H9 (cell line): ENCODE measurements at regions not wholly inside any gene's neighbourhood (a gene's known extent, or its start where the extent isn't known, plus 50 kb on each side); places are given as distances from the start of the nearest gene placed in this dataset.

Experiments
- DNase-seq: peaks from one replicate; pipeline ENCODE4 v3.0.0-alpha.2; 2017
- H2AFZ ChIP-seq: one replicate; pipeline ENCODE4 v1.6.1; 2013; ENCODE audit warnings: mild to moderate bottlenecking, low read length, control low read depth, moderate library complexity
- H2AK5ac ChIP-seq: 2 replicates; pipeline ENCODE4 v1.6.1; 2013; ENCODE audit warnings: low read length, control low read depth, mixed read lengths; ENCODE audit not compliant: insufficient read length
- H2BK120ac ChIP-seq: one replicate; pipeline ENCODE4 v1.6.1; 2013; ENCODE audit warnings: low read depth, mild to moderate bottlenecking, low read length, control low read depth, inconsistent platforms; ENCODE audit not compliant: poor library complexity, severe bottlenecking
- H2BK12ac ChIP-seq: 2 replicates; pipeline ENCODE4 v1.6.1; 2013; ENCODE audit warnings: low read length, control low read depth, mixed read lengths, low read depth; ENCODE audit not compliant: insufficient read length
- H2BK15ac ChIP-seq: 2 replicates; pipeline ENCODE4 v1.6.1; 2013; ENCODE audit warnings: low read depth, low read length, control low read depth
- H2BK20ac ChIP-seq: one replicate; pipeline ENCODE4 v1.6.1; 2013; ENCODE audit warnings: low read depth, mild to moderate bottlenecking, low read length, control low read depth, inconsistent platforms; ENCODE audit not compliant: poor library complexity, severe bottlenecking
- H2BK5ac ChIP-seq: 2 replicates; pipeline ENCODE4 v1.6.1; 2013; ENCODE audit warnings: low read length, control low read depth, mixed read lengths; ENCODE audit not compliant: insufficient read length
- H3K14ac ChIP-seq: 2 replicates; pipeline ENCODE4 v1.6.1; 2013; ENCODE audit warnings: low read length, control low read depth; ENCODE audit not compliant: insufficient read depth
- H3K18ac ChIP-seq: 2 replicates; pipeline ENCODE4 v1.6.1; 2013; ENCODE audit warnings: low read depth, mild to moderate bottlenecking, mixed read lengths, low read length, control low read depth; ENCODE audit not compliant: insufficient read length
- H3K23ac ChIP-seq: 2 replicates; pipeline ENCODE4 v1.6.1; 2013; ENCODE audit warnings: low read length, control low read depth, mixed read lengths, low read depth; ENCODE audit not compliant: insufficient read length
- H3K23me2 ChIP-seq: 2 replicates; pipeline ENCODE4 v1.6.1; 2013; ENCODE audit warnings: low read depth, mild to moderate bottlenecking, mixed read lengths, low read length, control low read depth; ENCODE audit not compliant: insufficient read length, poor library complexity, severe bottlenecking
- H3K27ac ChIP-seq: 2 replicates; pipeline ENCODE4 v1.5.1; 2013; ENCODE audit warnings: low read length, control low read depth, mixed read lengths, low read depth; ENCODE audit not compliant: insufficient read length
- H3K27me3 ChIP-seq: 2 replicates; pipeline ENCODE4 v1.6.1; 2013; ENCODE audit warnings: low read length, control low read depth, inconsistent platforms; ENCODE audit not compliant: insufficient read depth
- H3K4ac ChIP-seq: 2 replicates; pipeline ENCODE4 v1.6.1; 2013; ENCODE audit warnings: low read depth, mild to moderate bottlenecking, control low read depth, inconsistent platforms, low read length, moderate library complexity
- H3K4me1 ChIP-seq: 2 replicates; pipeline ENCODE4 v1.6.1; 2013; ENCODE audit warnings: low read length, control low read depth, inconsistent platforms; ENCODE audit not compliant: insufficient read depth
- H3K4me2 ChIP-seq: 2 replicates; pipeline ENCODE4 v1.6.1; 2013; ENCODE audit warnings: low read length, control low read depth, mixed read lengths; ENCODE audit not compliant: insufficient read length, insufficient read depth
- H3K56ac ChIP-seq: 2 replicates; pipeline ENCODE4 v1.6.1; 2013; ENCODE audit warnings: low read depth, mild to moderate bottlenecking, mixed read lengths, low read length, control low read depth; ENCODE audit not compliant: insufficient read length
- H3K79me1 ChIP-seq: 2 replicates; pipeline ENCODE4 v1.6.1; 2013; ENCODE audit warnings: low read depth, mild to moderate bottlenecking, moderate library complexity, low read length, control low read depth, inconsistent platforms; ENCODE audit not compliant: insufficient read depth, poor library complexity, severe bottlenecking
- H3K79me2 ChIP-seq: 2 replicates; pipeline ENCODE4 v1.6.1; 2013; ENCODE audit warnings: low read length, control low read depth, inconsistent platforms; ENCODE audit not compliant: insufficient read depth
- H3K9ac ChIP-seq: 2 replicates; pipeline ENCODE4 v1.6.1; 2013; ENCODE audit warnings: low read length, control low read depth, mixed read lengths; ENCODE audit not compliant: insufficient read length; ENCODE audit errors: extremely low read depth
- H3K9me3 ChIP-seq: one replicate; pipeline ENCODE4 v1.6.1; 2013; ENCODE audit warnings: low read depth, low read length, inconsistent platforms; ENCODE audit not compliant: control insufficient read depth
- H3T11ph ChIP-seq: one replicate; pipeline ENCODE4 v1.6.1; 2013; ENCODE audit warnings: mild to moderate bottlenecking, low read length, control low read depth, inconsistent platforms
- H4K20me1 ChIP-seq: one replicate; pipeline ENCODE4 v1.6.1; 2013; ENCODE audit not compliant: control insufficient read depth, insufficient read length, insufficient read depth
- H4K5ac ChIP-seq: 2 replicates; pipeline ENCODE4 v1.6.1; 2013; ENCODE audit warnings: low read depth, mild to moderate bottlenecking, mixed read lengths, low read length, control low read depth; ENCODE audit not compliant: insufficient read length
- H4K8ac ChIP-seq: replicated peaks from 2 replicates; pipeline ENCODE4 v1.6.1; 2013; ENCODE audit warnings: low read length, control low read depth, mixed read lengths, low read depth; ENCODE audit not compliant: insufficient read length
- H4K91ac ChIP-seq: 2 replicates; pipeline ENCODE4 v1.6.1; 2013; ENCODE audit warnings: low read depth, mild to moderate bottlenecking, moderate library complexity, mixed read lengths, low read length, control low read depth; ENCODE audit not compliant: insufficient read length
- H3K27ac Mint-ChIP-seq, 3 experiments: 2 replicates in 2 of 3; 3 replicates in 1 of 3; pipeline ENCODE4 v1.8.0; 2020 to 2021; ENCODE audit warnings: mixed read lengths in 3 of 3, mild to moderate bottlenecking in 1 of 3, moderate library complexity in 1 of 3
- H3K27me3 Mint-ChIP-seq: 2 replicates; pipeline ENCODE4 v1.8.0; 2021; ENCODE audit warnings: low read depth, mild to moderate bottlenecking, moderate library complexity, mixed read lengths
- H3K36me3 Mint-ChIP-seq, 3 experiments: 2 replicates in 2 of 3; 3 replicates in 1 of 3; pipeline ENCODE4 v1.8.0; 2020 to 2021; ENCODE audit warnings: low read depth in 3 of 3, mixed read lengths in 3 of 3; ENCODE audit not compliant: insufficient read depth in 1 of 3
- H3K4me1 Mint-ChIP-seq, 2 experiments: 2 replicates each; pipeline ENCODE4 v1.8.0; 2020; ENCODE audit warnings: mixed read lengths in 2 of 2
- H3K4me3 Mint-ChIP-seq, 2 experiments: 2 replicates in 1 of 2; 3 replicates in 1 of 2; pipeline ENCODE4 v1.8.0; 2020 to 2021; ENCODE audit warnings: mild to moderate bottlenecking in 2 of 2, mixed read lengths in 2 of 2, moderate library complexity in 1 of 2
- H3K9me3 Mint-ChIP-seq, 2 experiments: 2 replicates in 1 of 2; 3 replicates in 1 of 2; pipeline ENCODE4 v1.8.0; 2020; ENCODE audit warnings: mild to moderate bottlenecking in 2 of 2, mixed read lengths in 2 of 2, moderate library complexity in 1 of 2
- CTCF ChIP-seq: fragments of 200-600 bp; sonication (generic); conservative IDR thresholded peaks from 3 replicates; pipeline ENCODE4 v1.8.0; 2021; ENCODE audit warnings: antibody characterized with exemption, mild to moderate bottlenecking
- WGBS: extraction: QIAGEN DNeasy Blood & Tissue Kit; methylation state at CpG from one replicate; pipeline ENCODE4 v1.1.7; 2013; ENCODE audit warnings: missing lambda C conversion rate, low lambda C conversion rate, mixed read lengths; ENCODE audit not compliant: insufficient read length; ENCODE audit errors: extremely low coverage; 5-methylcytosine and 5-hydroxymethylcytosine counted together

- Mint-ChIP-seq H3K27me3 (no peaks in the 10 kb centered on the region), H3K4me1 (no peaks in the 10 kb centered on the region), H3K9me3 (peaks cover 6 to 10% of the 10 kb centered on the region in 2 experiments), H3K36me3 (peaks cover 5 to 14% (median 9%) of the 10 kb centered on the region in 3 experiments), H3K4me3 (no peak overlapping the region), H3K27ac (no peak overlapping the region)
- Histone ChIP-seq H2BK5ac (no peak overlapping the region), H3K4me1 (no peaks in the 10 kb centered on the region), H3K27ac (no peak overlapping the region), H3K9me3 (no peaks in the 10 kb centered on the region), H3K4me2 (no peak overlapping the region), H2BK12ac (no peak overlapping the region), H3K79me2 (no peaks in the 10 kb centered on the region), H3K9ac (no peak overlapping the region), H3K79me1 (no peaks in the 10 kb centered on the region), H2AFZ (no peak overlapping the region), H3K14ac (no peak overlapping the region), H2AK5ac (no peak overlapping the region), H3K23ac (no peak overlapping the region), H3K23me2 (no peaks in the 10 kb centered on the region), H3K56ac (no peak overlapping the region), H4K91ac (no peak overlapping the region), H3K4ac (no peak overlapping the region), H2BK120ac (no peak overlapping the region), H4K8ac (no peak overlapping the region), H4K20me1 (no peaks in the 10 kb centered on the region), H3K18ac (no peak overlapping the region), H3K27me3 (no peaks in the 10 kb centered on the region), H2BK20ac (no peak overlapping the region), H2BK15ac (no peak overlapping the region), H3T11ph (no peak overlapping the region), H4K5ac (no peak overlapping the region)
- TF ChIP-seq CTCF = no peak
- no peak for DNase-seq
- WGBS = no CpG with 5 or more reads among the region's 1 CpG
Measured at GRCh38 chr4:130955520-130955919, 1859.6 kb downstream of the C4orf33 start.
